Ovary (tissue), 3 donors: ENCODE measurements at regions not wholly inside any gene's neighbourhood (a gene's known extent, or its start where the extent isn't known, plus 50 kb on each side); places are given as distances from the start of the nearest gene placed in this dataset.

Experiments
- CTCF ChIP-seq, 3 donors: fragments of 450-650 bp in 2 of 3; fragments of 200-600 bp in 1 of 3; IDR thresholded peaks; one replicate each; pipeline versions ENCODE4 v1.5.1 to v1.8.0; 2016 to 2022; ENCODE audit warnings: antibody characterized with exemption in 3 of 3, mild to moderate bottlenecking in 1 of 3
- EP300 ChIP-seq: sonication (generic); formaldehyde crosslinking; IDR thresholded peaks from one replicate; pipeline ENCODE4 v1.6.1; 2017; ENCODE audit warnings: antibody characterized with exemption
- POLR2A ChIP-seq: fragments of 450-650 bp; IDR thresholded peaks from one replicate; pipeline ENCODE4 v1.6.1; 2017; ENCODE audit warnings: antibody characterized with exemption, mild to moderate bottlenecking, moderate library complexity
- donor health status: DM: no; HTN: no; CAD: no.

GRCh38 chr16:11481987-11482386 is 104.7 kb downstream of the LITAF start:
- no peak for TF ChIP-seq POLR2A
- no peak for TF ChIP-seq CTCF (IDR thresholded peaks at IDR 0.05)
- TF ChIP-seq EP300 = no peak
